Testis (tissue), 2 donors: ENCODE measurements at regions not wholly inside any gene's neighbourhood (a gene's known extent, or its start where the extent isn't known, plus 50 kb on each side); places are given as distances from the start of the nearest gene placed in this dataset.

ENCODE experiments used
- DNase-seq: peaks from one replicate; pipeline ENCODE4 v3.0.0-alpha.2; 2019
- H3K27ac ChIP-seq, 2 donors: fragments of 200-600 bp; sonication (generic); one replicate each; pipeline ENCODE4 v1.5.1; 2019
- H3K27me3 ChIP-seq: fragments of 200-600 bp; sonication (generic); one replicate; pipeline ENCODE4 v1.5.1; 2019
- H3K36me3 ChIP-seq: fragments of 200-600 bp; sonication (generic); one replicate; pipeline ENCODE4 v1.5.1; 2017; ENCODE audit warnings: low read depth; ENCODE audit errors: missing control alignments
- H3K4me1 ChIP-seq: fragments of 200-600 bp; sonication (generic); one replicate; pipeline ENCODE4 v1.5.1; 2019
- H3K4me3 ChIP-seq, 2 donors: fragments of 200-600 bp; sonication (generic); one replicate each; pipeline ENCODE4 v1.5.1; 2017 to 2019
- H3K9me3 ChIP-seq: fragments of 200-600 bp; sonication (generic); one replicate; pipeline ENCODE4 v1.5.1; 2017
- POLR2A ChIP-seq: fragments of 450-650 bp; IDR thresholded peaks from one replicate; pipeline ENCODE4 v1.6.1; 2017; ENCODE audit warnings: antibody characterized with exemption, mild to moderate bottlenecking, moderate library complexity
- WGBS, 2 donors: methylation state at CpG; one replicate each; pipeline ENCODE4 v1.1.5; 2018; 5-methylcytosine and 5-hydroxymethylcytosine counted together
- intact Hi-C: fragments of 100-400 bp; cut with DNase I; formaldehyde crosslinking; loops from one replicate; pipeline ENCODE4 v1.15.1; 2023; ENCODE audit warnings: low total_unique reads
- TF ChIP-seq, protein P1 (sequence below), 3 experiments: fragments of 450-650 bp in 2 of 3; fragments of 200-600 bp in 1 of 3; sonication (generic) in 1 of 3; IDR thresholded peaks; one replicate each; pipeline ENCODE4 v1.5.1; 2016 to 2019; ENCODE audit warnings: antibody characterized with exemption in 3 of 3, mild to moderate bottlenecking in 2 of 3, moderate library complexity in 1 of 3

DNA sequence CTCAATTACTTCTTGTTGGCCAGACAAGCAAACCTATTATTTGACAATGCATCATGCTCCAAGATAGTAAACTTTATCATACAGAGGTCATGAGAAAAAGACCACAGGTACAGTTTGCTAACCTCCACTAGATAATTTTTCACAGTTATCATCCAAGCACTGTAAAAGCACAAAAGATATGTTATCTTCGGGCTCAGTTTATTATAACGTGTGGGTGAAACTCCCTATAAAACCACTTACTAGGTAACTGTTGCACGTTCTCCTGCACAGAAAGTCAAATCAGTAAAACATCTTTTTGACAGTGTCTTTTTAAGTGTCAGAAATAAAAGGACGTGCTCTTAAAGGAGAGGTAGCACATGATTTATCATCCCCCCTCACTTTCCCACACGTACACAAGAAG lies 94.7 kb upstream of the BCL11A start:
- no peak for TF ChIP-seq POLR2A
- TF ChIP-seq, protein P1, sequence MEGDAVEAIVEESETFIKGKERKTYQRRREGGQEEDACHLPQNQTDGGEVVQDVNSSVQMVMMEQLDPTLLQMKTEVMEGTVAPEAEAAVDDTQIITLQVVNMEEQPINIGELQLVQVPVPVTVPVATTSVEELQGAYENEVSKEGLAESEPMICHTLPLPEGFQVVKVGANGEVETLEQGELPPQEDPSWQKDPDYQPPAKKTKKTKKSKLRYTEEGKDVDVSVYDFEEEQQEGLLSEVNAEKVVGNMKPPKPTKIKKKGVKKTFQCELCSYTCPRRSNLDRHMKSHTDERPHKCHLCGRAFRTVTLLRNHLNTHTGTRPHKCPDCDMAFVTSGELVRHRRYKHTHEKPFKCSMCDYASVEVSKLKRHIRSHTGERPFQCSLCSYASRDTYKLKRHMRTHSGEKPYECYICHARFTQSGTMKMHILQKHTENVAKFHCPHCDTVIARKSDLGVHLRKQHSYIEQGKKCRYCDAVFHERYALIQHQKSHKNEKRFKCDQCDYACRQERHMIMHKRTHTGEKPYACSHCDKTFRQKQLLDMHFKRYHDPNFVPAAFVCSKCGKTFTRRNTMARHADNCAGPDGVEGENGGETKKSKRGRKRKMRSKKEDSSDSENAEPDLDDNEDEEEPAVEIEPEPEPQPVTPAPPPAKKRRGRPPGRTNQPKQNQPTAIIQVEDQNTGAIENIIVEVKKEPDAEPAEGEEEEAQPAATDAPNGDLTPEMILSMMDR (IDR thresholded peaks at IDR 0.05) = no peak
- Histone ChIP-seq H3K4me1 (no peaks in the 10 kb centered on the region), H3K36me3 (no peaks in the 10 kb centered on the region), H3K27me3 (no peaks in the 10 kb centered on the region), H3K4me3 (no peak overlapping the region), H3K9me3 (no peaks in the 10 kb centered on the region), H3K27ac (no peak overlapping the region)
- intact Hi-C loops = no loop called here
- 43 to 49% methylated on average over 5 of the region's 5 CpGs for WGBS, 2 donors
- DNase-seq = no peak

DNA sequence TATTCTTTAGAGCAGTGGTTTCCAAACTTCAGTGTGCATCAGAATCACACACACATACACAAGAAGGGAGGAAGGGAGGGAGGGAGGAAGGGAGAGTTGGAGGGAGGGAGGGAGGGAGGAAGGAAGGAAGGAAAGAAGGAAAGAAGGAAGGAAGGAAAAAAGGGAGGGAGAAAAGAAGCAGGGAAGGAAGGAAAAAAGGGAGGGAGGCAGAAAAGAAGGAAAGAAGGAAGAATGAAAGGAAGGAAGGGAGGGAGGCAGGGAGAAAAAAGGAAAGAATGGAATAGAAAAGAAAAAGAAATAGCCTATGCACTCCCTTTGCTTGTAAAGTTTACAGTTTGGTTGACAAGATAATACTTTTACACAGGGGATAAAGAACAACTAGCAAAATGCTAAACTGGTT lies 96.3 kb upstream of the BCL11A start:
- intact Hi-C loops = no loop called here
- DNase-seq = no peak
- Histone ChIP-seq H3K27ac (no peak overlapping the region), H3K4me3 (no peak overlapping the region), H3K4me1 (no peaks in the 10 kb centered on the region), H3K27me3 (no peaks in the 10 kb centered on the region), H3K9me3 (no peaks in the 10 kb centered on the region), H3K36me3 (no peaks in the 10 kb centered on the region)
- TF ChIP-seq, protein P1 (IDR thresholded peaks at IDR 0.05) = no peak
- TF ChIP-seq POLR2A = no peak

DNA sequence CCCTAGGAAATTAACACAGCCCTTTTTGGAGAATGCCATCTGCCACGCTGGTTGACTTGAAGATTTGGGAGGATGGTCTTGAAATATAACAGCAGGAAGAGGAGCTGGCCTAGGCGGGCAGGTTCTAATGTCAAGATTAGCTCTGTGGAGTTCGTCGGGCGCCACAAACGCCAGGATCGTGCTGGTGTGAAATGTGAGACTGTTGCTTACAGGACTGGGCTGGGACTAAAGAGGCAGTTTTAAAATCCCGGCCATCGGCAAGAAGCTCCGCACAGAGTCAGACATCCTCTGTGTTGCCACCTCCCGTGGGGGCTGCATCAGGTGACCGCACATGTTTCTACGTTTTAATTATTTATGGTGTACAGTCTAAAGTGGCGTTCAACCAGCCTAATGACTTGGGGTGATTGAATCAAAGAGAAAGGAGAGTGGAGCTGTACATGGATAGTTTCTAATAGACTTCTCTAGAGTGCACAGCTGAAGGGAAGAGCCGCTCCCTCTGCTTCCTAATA lies 99.4 kb upstream of the BCL11A start:
- intact Hi-C loops = no loop called here
- H3K36me3 ChIP-seq = no peaks in the 10 kb centered on the region
- no peaks in the 10 kb centered on the region for H3K4me1 ChIP-seq
- no peaks in the 10 kb centered on the region for H3K9me3 ChIP-seq
- no peak for DNase-seq
- no peak for TF ChIP-seq POLR2A
- TF ChIP-seq, protein P1 (IDR thresholded peaks at IDR 0.05) = no peak
- WGBS, 2 donors = 45 to 55% methylated on average over 15 of the region's 15 CpGs
- no peak overlapping the region for H3K4me3 ChIP-seq
- H3K27ac ChIP-seq = no peak overlapping the region
- H3K27me3 ChIP-seq = no peaks in the 10 kb centered on the region

DNA sequence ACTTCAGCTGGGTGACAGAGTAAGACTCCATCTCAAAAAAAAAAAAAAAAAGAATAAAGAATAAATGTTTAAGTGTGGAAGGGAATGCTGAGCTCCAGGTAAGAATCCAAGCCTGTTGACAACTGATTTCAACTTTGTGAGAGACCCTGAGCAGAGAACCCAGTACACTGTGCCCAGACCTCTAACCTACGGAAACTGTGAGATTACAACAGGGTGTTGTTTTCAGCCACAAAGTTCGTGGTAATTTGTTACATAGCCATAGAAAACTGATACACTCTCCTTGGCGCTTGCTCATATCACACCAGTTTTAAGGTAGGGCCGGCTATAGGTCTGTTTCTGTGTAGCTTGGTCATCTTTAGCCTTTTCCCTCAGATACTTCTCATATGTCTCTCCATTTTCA lies 98.4 kb upstream of the PAPOLG start:
- intact Hi-C loops = no loop called here
- H3K4me3 ChIP-seq = no peak overlapping the region
- TF ChIP-seq, protein P1 (IDR thresholded peaks at IDR 0.05) = no peak
- no peak for TF ChIP-seq POLR2A
- DNase-seq = no peak
- no peaks in the 10 kb centered on the region for H3K9me3 ChIP-seq
- H3K27ac ChIP-seq = no peak overlapping the region
- no peaks in the 10 kb centered on the region for H3K36me3 ChIP-seq
- no peaks in the 10 kb centered on the region for H3K4me1 ChIP-seq
- H3K27me3 ChIP-seq = no peaks in the 10 kb centered on the region
- WGBS, 2 donors = 80 to 84% methylated on average over 4 of the region's 4 CpGs

DNA sequence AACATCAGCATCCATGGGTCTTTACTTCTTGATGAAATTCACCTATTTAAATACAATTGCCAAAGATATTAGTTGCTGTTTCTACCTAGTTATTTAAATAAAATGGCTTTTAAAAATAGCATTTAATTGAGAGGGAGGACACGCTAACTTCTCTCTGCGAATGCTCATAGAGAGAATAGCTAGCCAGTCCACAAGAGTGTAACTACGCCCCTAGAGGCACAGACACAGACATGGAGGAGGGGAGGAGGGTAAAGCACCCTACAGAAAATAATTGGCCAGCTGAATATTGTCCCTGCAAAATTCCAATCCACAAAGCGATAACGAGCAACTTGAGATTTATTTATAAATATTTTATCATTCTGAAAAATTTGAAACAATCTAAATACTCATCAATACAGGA lies 97.0 kb upstream of the PAPOLG start:
- no peaks in the 10 kb centered on the region for H3K4me1 ChIP-seq
- WGBS, 2 donors = 81 to 91% methylated on average over 5 of the region's 5 CpGs
- TF ChIP-seq, protein P1 (IDR thresholded peaks at IDR 0.05) = no peak
- H3K27ac ChIP-seq = no peak overlapping the region
- no peaks in the 10 kb centered on the region for H3K36me3 ChIP-seq
- H3K9me3 ChIP-seq = no peaks in the 10 kb centered on the region
- no peak overlapping the region for H3K4me3 ChIP-seq
- DNase-seq = no peak
- H3K27me3 ChIP-seq = no peaks in the 10 kb centered on the region
- intact Hi-C loops = no loop called here
